Stimulated activated naive CD8-positive, alpha-beta T cell treated with anti-CD3 and anti-CD28 coated beads, Interleukin-15, Interleukin-2, amounts not matched to agents 100 ng/mL and 50 ng/mL, for 24 hours (primary cell): ENCODE measurements at regions not wholly inside any gene's neighbourhood (a gene's known extent, or its start where the extent isn't known, plus 50 kb on each side); places are given as distances from the start of the nearest gene placed in this dataset.

Source experiments
- H3K27ac Mint-ChIP-seq: one replicate; pipeline ENCODE4 v1.8.0; 2021; ENCODE audit warnings: mild to moderate bottlenecking, mixed read lengths
- H3K27me3 Mint-ChIP-seq: one replicate; pipeline ENCODE4 v1.8.0; 2021; ENCODE audit warnings: mixed read lengths
- H3K36me3 Mint-ChIP-seq: one replicate; pipeline ENCODE4 v1.8.0; 2021; ENCODE audit warnings: low read depth, mixed read lengths
- H3K4me1 Mint-ChIP-seq: one replicate; pipeline ENCODE4 v1.8.0; 2021; ENCODE audit warnings: low read depth, mixed read lengths
- H3K4me3 Mint-ChIP-seq: one replicate; pipeline ENCODE4 v1.8.0; 2021; ENCODE audit warnings: mild to moderate bottlenecking, mixed read lengths
- H3K9me3 Mint-ChIP-seq: one replicate; pipeline ENCODE4 v1.8.0; 2021; ENCODE audit warnings: mixed read lengths

DNA sequence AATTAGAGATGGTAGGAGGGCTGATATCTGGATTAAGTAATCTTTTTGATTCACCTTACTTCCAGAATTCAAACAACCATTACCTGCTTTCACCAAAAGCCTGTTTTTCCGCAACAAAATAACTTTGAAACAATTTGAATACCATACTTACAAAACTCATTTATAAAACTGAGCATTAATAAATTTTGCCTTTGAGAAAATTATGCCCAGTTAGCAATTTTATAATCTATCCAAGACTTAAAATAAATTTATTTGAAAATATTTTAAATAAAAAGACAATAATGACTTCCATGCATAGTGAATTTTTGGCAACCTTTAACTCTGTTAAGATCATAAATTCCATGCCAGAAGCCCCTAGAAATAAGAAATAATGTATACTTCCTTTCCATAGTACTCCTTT is 71.3 kb upstream of the FTMT start:
- Mint-ChIP-seq H3K4me3 (no peak overlapping the region), H3K9me3 (no peaks in the 10 kb centered on the region), H3K4me1 (no peaks in the 10 kb centered on the region), H3K36me3 (no peaks in the 10 kb centered on the region), H3K27ac (no peak overlapping the region), H3K27me3 (no peaks in the 10 kb centered on the region)

DNA sequence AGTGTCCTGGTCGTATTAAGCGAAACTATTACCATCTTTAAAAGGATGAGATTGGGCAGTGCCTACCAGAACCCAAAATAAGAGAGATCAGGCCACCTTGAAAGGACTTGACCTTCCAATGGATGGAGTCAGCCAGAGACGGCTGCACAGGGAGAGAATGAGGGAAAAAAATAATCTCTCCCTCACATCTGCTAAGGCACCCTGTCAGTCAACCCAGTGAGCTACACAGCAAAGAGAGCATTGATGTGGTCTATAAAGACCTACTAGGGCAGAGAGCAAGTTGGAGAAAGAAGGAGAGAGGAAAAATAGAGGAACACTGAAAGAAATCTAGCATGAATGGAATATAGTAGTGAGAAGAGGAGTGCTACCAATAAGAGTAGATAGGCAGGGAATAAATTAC is 68.0 kb upstream of the FTMT start:
- peaks cover 3% of the 10 kb centered on the region for H3K9me3 Mint-ChIP-seq
- H3K36me3 Mint-ChIP-seq: no peaks in the 10 kb centered on the region
- H3K4me3 Mint-ChIP-seq: no peak overlapping the region
- no peaks in the 10 kb centered on the region for H3K4me1 Mint-ChIP-seq
- H3K27me3 Mint-ChIP-seq: no peaks in the 10 kb centered on the region
- no peak overlapping the region for H3K27ac Mint-ChIP-seq

DNA sequence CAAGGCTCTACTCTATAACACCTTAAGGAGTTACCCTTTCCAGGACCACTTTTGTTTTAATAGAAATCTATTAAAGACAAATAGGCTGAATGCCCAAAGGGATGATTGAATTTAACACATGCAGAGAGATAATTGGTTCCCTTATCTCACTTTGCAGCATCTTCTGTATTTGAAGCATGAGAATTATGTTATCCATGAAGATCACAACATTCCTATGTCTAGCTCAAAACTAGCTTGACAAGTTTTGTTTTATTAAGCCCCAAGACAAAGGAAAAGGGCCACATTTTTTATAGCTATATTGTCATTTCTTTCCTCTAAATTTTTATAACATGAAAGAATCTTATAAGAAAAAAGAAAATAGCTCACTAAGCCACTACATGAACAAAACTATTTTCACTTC is 57.9 kb upstream of the FTMT start:
- Mint-ChIP-seq H3K4me1 (no peaks in the 10 kb centered on the region), H3K27ac (no peak overlapping the region), H3K9me3 (no peaks in the 10 kb centered on the region)

DNA sequence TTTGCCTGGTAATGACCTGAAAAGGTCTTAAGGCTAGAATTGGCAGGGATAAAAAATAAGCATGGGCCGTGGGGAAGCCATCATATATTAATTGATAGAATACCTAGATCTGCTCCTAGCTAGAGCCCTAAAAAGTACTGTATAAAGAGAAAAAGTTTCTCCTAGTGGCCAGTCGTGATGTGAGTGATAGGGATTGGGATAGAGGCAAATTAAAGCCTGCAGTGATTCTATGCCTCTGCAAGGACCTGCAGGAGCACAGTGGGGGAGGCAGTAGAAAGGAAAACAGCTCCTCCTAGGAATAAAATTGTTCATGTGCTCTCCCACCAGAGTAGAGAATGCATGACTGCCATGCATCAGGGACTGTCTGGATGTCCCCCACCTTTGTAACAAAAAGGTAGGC is 56.2 kb upstream of the FTMT start:
- Mint-ChIP-seq H3K36me3 (no peaks in the 10 kb centered on the region), H3K9me3 (no peaks in the 10 kb centered on the region), H3K27ac (no peak overlapping the region), H3K4me1 (no peaks in the 10 kb centered on the region), H3K27me3 (no peaks in the 10 kb centered on the region), H3K4me3 (no peak overlapping the region)

More for the DNA sequence above, 57.9 kb upstream of the FTMT start:
- H3K27me3 Mint-ChIP-seq: no peaks in the 10 kb centered on the region
- no peak overlapping the region for H3K4me3 Mint-ChIP-seq
- H3K36me3 Mint-ChIP-seq: no peaks in the 10 kb centered on the region

DNA sequence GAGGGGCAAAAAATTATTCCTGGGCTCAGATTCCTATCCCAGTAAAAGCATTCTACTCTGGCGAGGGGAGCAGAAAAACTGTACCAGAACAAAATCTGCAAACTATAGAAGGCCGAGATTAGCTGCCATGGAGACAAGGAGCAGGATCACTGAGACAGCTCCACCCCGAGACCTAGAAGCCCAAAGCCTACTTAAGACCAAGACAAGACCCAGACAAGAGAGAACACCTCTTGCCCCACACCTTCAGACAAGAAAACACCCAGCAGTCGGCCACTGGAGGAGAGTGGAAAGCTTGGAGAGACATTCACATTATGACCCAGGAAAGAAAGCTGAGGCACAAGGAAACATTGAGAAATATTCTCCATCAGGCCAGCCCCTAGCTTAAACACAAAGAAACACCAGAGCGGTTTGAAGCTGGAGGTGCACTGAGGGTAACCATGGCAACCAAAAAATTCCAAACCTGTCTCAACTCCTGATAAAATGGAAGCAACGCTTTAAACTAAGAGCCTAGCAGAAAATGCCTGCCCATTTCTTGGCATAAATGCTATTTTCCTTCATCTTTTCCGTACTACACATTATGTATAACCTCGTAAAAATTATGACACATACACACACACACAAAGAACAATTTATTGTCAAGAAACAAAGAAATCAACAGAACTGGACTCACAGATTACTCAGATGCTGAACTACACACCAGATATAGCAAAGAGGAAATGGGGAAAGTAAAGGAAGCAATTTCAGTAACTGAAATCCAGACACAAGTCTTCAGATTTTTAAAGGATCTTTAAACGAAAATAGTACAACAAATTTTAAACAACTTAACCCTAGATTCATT is 53.8 kb upstream of the FTMT start:
- Mint-ChIP-seq H3K4me1 (no peaks in the 10 kb centered on the region), H3K36me3 (no peaks in the 10 kb centered on the region), H3K27ac (no peak overlapping the region), H3K27me3 (no peaks in the 10 kb centered on the region), H3K4me3 (no peak overlapping the region), H3K9me3 (no peaks in the 10 kb centered on the region)
